Caco-2 (cell line): ENCODE measurements at regions not wholly inside any gene's neighbourhood (a gene's known extent, or its start where the extent isn't known, plus 50 kb on each side); places are given as distances from the start of the nearest gene placed in this dataset.
"Not testable (repeated sequence)": the region's sequence is repeated elsewhere in the genome, so short reads cannot be mapped to it uniquely, and the experiment has no call there.

Source experiments
- BruUV-seq: library from RNA; stranded (reverse); fragments of 400-500 nt; replicated peaks from 2 replicates; lab custom pipeline; 2021; lab: Mats Ljungman, UMichigan
- CTCF ChIA-PET: fragments of 300-600 bp; sonication (Branson Sonifier 250); formaldehyde crosslinking; loops from one replicate; lab custom pipeline; 2022; ENCODE audit warnings: antibody characterized with exemption; lab: Charles Lee
- POLR2A ChIA-PET: fragments of 300-600 bp; sonication (Branson Sonifier 250); formaldehyde crosslinking; loops from one replicate; lab custom pipeline; 2022; ENCODE audit warnings: antibody characterized with exemption; lab: Charles Lee
- DNase-seq, 2 experiments: peaks; one replicate each; pipeline versions ENCODE4 v3.0.0 to v3.0.0-alpha.2; 2020 to 2022
- H3K27me3 ChIP-seq: replicated peaks from 2 replicates; pipeline ENCODE4 v1.6.0; 2011; ENCODE audit warnings: low read length; ENCODE audit not compliant: control insufficient read depth, insufficient read depth
- H3K36me3 ChIP-seq: 2 replicates; pipeline ENCODE4 v1.5.1; 2011; ENCODE audit warnings: low read length; ENCODE audit not compliant: control insufficient read depth, insufficient read depth
- H3K4me1 ChIP-seq: fragments of 250-450 bp; sonication (Bioruptor Pico); 2 replicates; pipeline ENCODE4 v1.5.1; 2020; ENCODE audit warnings: mild to moderate bottlenecking
- H3K4me3 ChIP-seq: 2 replicates; pipeline ENCODE4 v1.5.1; 2011; ENCODE audit warnings: low read depth, mild to moderate bottlenecking, control low read depth, low read length
- H3K9me3 ChIP-seq: fragments of 250-450 bp; sonication (Bioruptor Pico); 2 replicates; pipeline ENCODE4 v1.5.1; 2020; ENCODE audit warnings: mild to moderate bottlenecking, moderate library complexity
- H3K27ac Mint-ChIP-seq: one replicate; pipeline ENCODE4 v1.8.0; 2022; ENCODE audit warnings: mixed read lengths; ENCODE audit not compliant: unreplicated experiment
- H3K27me3 Mint-ChIP-seq: one replicate; pipeline ENCODE4 v1.8.0; 2022; ENCODE audit warnings: mixed read lengths; ENCODE audit not compliant: insufficient read depth, unreplicated experiment
- H3K36me3 Mint-ChIP-seq: one replicate; pipeline ENCODE4 v1.8.0; 2022; ENCODE audit warnings: mild to moderate bottlenecking, mixed read lengths; ENCODE audit not compliant: insufficient read depth, unreplicated experiment
- H3K4me1 Mint-ChIP-seq: one replicate; pipeline ENCODE4 v1.8.0; 2022; ENCODE audit warnings: low read depth, mixed read lengths; ENCODE audit not compliant: unreplicated experiment
- H3K4me3 Mint-ChIP-seq: one replicate; pipeline ENCODE4 v1.8.0; 2022; ENCODE audit warnings: mild to moderate bottlenecking, moderate library complexity, mixed read lengths; ENCODE audit not compliant: unreplicated experiment
- H3K9me3 Mint-ChIP-seq: one replicate; pipeline ENCODE4 v1.8.0; 2022; ENCODE audit warnings: mixed read lengths; ENCODE audit not compliant: unreplicated experiment
- CTCF ChIP-seq, 2 experiments: fragments of 200-600 bp in 1 of 2; IDR thresholded peaks; 1 replicate in 1 of 2; 2 replicates in 1 of 2; pipeline versions ENCODE4 v1.5.1 to v1.8.0; 2011 to 2022; ENCODE audit warnings: antibody characterized with exemption in 1 of 2, control low read depth in 1 of 2, inconsistent platforms in 1 of 2, low read depth in 1 of 2, low read length in 1 of 2, mild to moderate bottlenecking in 1 of 2, moderate library complexity in 1 of 2; ENCODE audit not compliant: insufficient read depth in 1 of 2, severe bottlenecking in 1 of 2, unreplicated experiment in 1 of 2
- intact Hi-C: fragments of 100-400 bp; cut with micrococcal nuclease; formaldehyde crosslinking; loops from one replicate; pipeline ENCODE4 v1.10.0; 2022; ENCODE audit not compliant: unreplicated experiment

GRCh38 chr13:44866411-44866911 is 122.8 kb downstream of the NUFIP1 start:
- POLR2A ChIA-PET, result no interaction called here
- CTCF ChIA-PET, result interaction anchor here (0.6 kb wide), 1 partner anchor 47 kb away, joined by 4 read pairs; no protein-coding TSS in a partner anchor
- Mint-ChIP-seq H3K36me3 (no peaks in the 10 kb centered on the region), H3K27ac (no peak overlapping the region), H3K9me3 (peaks cover 22% of the 10 kb centered on the region), H3K4me1 (no peaks in the 10 kb centered on the region), H3K4me3 (no peak overlapping the region), H3K27me3 (no peaks in the 10 kb centered on the region)
- no peak for TF ChIP-seq CTCF (IDR thresholded peaks at IDR 0.05; ENCODE audit: insufficient read depth in 1 of 2, low read depth in 1 of 2, low read length in 1 of 2, severe bottlenecking in 1 of 2, unreplicated experiment in 1 of 2)
- peaks cover 10% of the 10 kb centered on the region; the same call in 1 of the 2 replicates for H3K9me3 ChIP-seq
- H3K27me3 ChIP-seq, result no peaks in the 10 kb centered on the region
- intact Hi-C loops, result no loop called here
- no peak for DNase-seq
- no peaks in the 10 kb centered on the region for H3K4me1 ChIP-seq
- no peak overlapping the region for H3K4me3 ChIP-seq
- no peaks in the 10 kb centered on the region for H3K36me3 ChIP-seq
- no TSS peak for BruUV-seq

- BruUV-seq, result no TSS peak
- no peak overlapping the region for H3K4me3 ChIP-seq
- peaks cover under 1% of the 10 kb centered on the region for H3K4me1 Mint-ChIP-seq
- POLR2A ChIA-PET, result no interaction called here
- no peaks in the 10 kb centered on the region for H3K36me3 ChIP-seq
- H3K4me1 ChIP-seq, result no peaks in the 10 kb centered on the region
- intact Hi-C loops, result no loop called here
- TF ChIP-seq CTCF (IDR thresholded peaks at IDR 0.05; ENCODE audit: insufficient read depth in 1 of 2, low read depth in 1 of 2, low read length in 1 of 2, severe bottlenecking in 1 of 2, unreplicated experiment in 1 of 2), result no peak
- H3K36me3 Mint-ChIP-seq, result no peaks in the 10 kb centered on the region
- H3K4me3 Mint-ChIP-seq, result no peak overlapping the region
- H3K9me3 Mint-ChIP-seq, result peaks cover 22% of the 10 kb centered on the region
- no peak overlapping the region for H3K27ac Mint-ChIP-seq
- CTCF ChIA-PET, result interaction anchor here (0.6 kb wide), 1 partner anchor 46 kb away, joined by 4 read pairs; no protein-coding TSS in a partner anchor
- peaks cover 10% of the 10 kb centered on the region; the same call in 1 of the 2 replicates for H3K9me3 ChIP-seq
- DNase-seq, result no peak
- H3K27me3 ChIP-seq, result no peaks in the 10 kb centered on the region
- H3K27me3 Mint-ChIP-seq, result no peaks in the 10 kb centered on the region
Measured at GRCh38 chr13:44865722-44866410, 123.4 kb downstream of the NUFIP1 start.

- H3K27me3 Mint-ChIP-seq, CTCF ChIA-PET, H3K27me3 ChIP-seq, H3K36me3 ChIP-seq, H3K4me3 Mint-ChIP-seq, DNase-seq, H3K36me3 Mint-ChIP-seq, H3K4me3 ChIP-seq, H3K9me3 ChIP-seq, intact Hi-C loops, POLR2A ChIA-PET, H3K27ac Mint-ChIP-seq, H3K4me1 ChIP-seq, BruUV-seq: not testable (repeated sequence)
- Mint-ChIP-seq H3K9me3 (peaks cover 22% of the 10 kb centered on the region), H3K4me1 (peaks cover 11% of the 10 kb centered on the region)
Measured at GRCh38 chr13:44863641-44864040, 125.6 kb downstream of the NUFIP1 start.
